Neural cell (in vitro differentiated cells): ENCODE measurements at regions not wholly inside any gene's neighbourhood (a gene's known extent, or its start where the extent isn't known, plus 50 kb on each side); places are given as distances from the start of the nearest gene placed in this dataset.

Experiments used
- EP300 ChIP-seq: fragments of 450-650 bp; conservative IDR thresholded peaks from 2 replicates; pipeline ENCODE4 v1.6.1; 2014; ENCODE audit warnings: antibody characterized with exemption, mild to moderate bottlenecking, moderate library complexity; ENCODE audit not compliant: poor library complexity, severe bottlenecking
- MXI1 ChIP-seq: fragments of 450-650 bp; conservative IDR thresholded peaks from 2 replicates; pipeline ENCODE4 v1.6.1; 2014; ENCODE audit warnings: antibody characterized with exemption, mild to moderate bottlenecking; ENCODE audit not compliant: poor library complexity, severe bottlenecking
- POLR2AphosphoS5 ChIP-seq: IDR thresholded peaks from 2 replicates; pipeline ENCODE4 v1.6.1; 2012
- RAD21 ChIP-seq: fragments of 450-650 bp; conservative IDR thresholded peaks from 2 replicates; pipeline ENCODE4 v1.6.1; 2014; ENCODE audit warnings: antibody characterized with exemption, mild to moderate bottlenecking, moderate library complexity
- TAF1 ChIP-seq: IDR thresholded peaks from 2 replicates; pipeline ENCODE4 v1.6.1; 2012; ENCODE audit warnings: low read depth
- TF ChIP-seq, protein P1 (sequence below): fragments of 450-650 bp; IDR thresholded peaks from 2 replicates; pipeline ENCODE4 v1.5.1; 2014; ENCODE audit warnings: antibody characterized with exemption, mild to moderate bottlenecking, moderate library complexity; ENCODE audit not compliant: poor library complexity, severe bottlenecking

DNA sequence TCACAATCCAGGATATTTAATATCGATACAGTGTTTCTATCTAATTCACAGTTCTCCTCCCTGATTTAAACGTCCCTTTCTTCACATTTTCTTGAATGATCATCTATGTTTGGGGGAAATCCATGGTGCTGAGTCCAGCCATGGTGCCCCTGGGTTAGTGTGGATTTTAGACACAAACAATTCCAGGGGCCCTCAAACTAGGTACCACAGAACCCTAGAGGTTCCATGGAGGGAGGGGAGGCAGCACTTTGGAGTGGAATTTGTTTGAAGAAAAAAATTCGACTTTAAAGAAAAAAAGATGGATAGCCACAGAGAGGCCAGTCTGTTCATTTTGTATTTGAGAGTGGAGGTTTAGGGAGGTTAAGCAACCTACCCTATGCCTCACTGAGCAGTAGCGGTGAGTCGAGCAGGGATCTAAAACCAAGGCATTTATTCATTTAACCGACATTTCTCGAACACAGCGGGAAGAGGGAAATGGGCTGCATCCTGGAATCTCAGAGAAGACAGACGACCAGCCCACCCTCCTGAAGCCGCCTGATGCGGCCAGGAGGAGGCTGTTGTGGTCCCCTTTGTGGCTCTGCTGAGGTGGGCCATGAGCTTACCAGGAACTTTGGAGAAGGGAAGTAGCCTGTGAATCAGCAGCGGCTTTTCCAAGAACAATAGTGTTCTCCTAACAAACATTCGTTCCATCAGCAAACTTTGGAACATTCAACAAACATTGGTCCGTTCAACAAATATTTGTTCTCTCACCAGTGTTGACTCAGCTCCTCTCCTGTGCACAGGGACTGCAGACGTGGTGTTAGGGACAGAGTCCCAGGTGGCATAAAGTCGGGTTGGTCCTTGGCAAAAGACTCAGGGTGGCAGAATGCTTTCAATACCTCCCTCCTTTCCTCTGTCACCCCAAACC lies 103.5 kb upstream of the ZBTB40 start:
- TF ChIP-seq, protein P1, sequence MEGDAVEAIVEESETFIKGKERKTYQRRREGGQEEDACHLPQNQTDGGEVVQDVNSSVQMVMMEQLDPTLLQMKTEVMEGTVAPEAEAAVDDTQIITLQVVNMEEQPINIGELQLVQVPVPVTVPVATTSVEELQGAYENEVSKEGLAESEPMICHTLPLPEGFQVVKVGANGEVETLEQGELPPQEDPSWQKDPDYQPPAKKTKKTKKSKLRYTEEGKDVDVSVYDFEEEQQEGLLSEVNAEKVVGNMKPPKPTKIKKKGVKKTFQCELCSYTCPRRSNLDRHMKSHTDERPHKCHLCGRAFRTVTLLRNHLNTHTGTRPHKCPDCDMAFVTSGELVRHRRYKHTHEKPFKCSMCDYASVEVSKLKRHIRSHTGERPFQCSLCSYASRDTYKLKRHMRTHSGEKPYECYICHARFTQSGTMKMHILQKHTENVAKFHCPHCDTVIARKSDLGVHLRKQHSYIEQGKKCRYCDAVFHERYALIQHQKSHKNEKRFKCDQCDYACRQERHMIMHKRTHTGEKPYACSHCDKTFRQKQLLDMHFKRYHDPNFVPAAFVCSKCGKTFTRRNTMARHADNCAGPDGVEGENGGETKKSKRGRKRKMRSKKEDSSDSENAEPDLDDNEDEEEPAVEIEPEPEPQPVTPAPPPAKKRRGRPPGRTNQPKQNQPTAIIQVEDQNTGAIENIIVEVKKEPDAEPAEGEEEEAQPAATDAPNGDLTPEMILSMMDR, result no peak
- TF ChIP-seq TAF1 (no peak), MXI1 (no peak), EP300 (no peak), POLR2AphosphoS5 (no peak), RAD21 (no peak)
